AG20443 (cell line): ENCODE measurements at regions not wholly inside any gene's neighbourhood (a gene's known extent, or its start where the extent isn't known, plus 50 kb on each side); places are given as distances from the start of the nearest gene placed in this dataset.

Source experiments
- DNase-seq: peaks from one replicate; pipeline ENCODE4 v3.0.0; 2012; ENCODE audit warnings: low spot score, mixed read lengths

- no peak for DNase-seq
These were observed 717.3 kb downstream of the MRPL39 start for GRCh38 chr21:24890021-24890420.

GRCh38 chr21:24881506-24881905 lies 725.8 kb downstream of the MRPL39 start:
- DNase-seq: no peak

GRCh38 chr21:24870633-24871032 lies 736.6 kb downstream of the MRPL39 start:
- DNase-seq: no peak

- no peak for DNase-seq
These were observed 737.4 kb downstream of the MRPL39 start for GRCh38 chr21:24869862-24870261.

GRCh38 chr21:24868117-24868516 lies 739.2 kb downstream of the MRPL39 start:
- no peak for DNase-seq

GRCh38 chr21:24861471-24861870 lies 745.8 kb downstream of the MRPL39 start:
- DNase-seq: no peak

- DNase-seq: no peak
These were observed 751.0 kb downstream of the MRPL39 start for GRCh38 chr21:24856326-24856725.

GRCh38 chr21:24852610-24853195 lies 754.6 kb downstream of the MRPL39 start:
- DNase-seq: no peak

- DNase-seq: no peak
These were observed 757.2 kb downstream of the MRPL39 start for GRCh38 chr21:24850121-24850520.

GRCh38 chr21:24844671-24845070 lies 762.6 kb downstream of the MRPL39 start:
- DNase-seq: no peak

GRCh38 chr21:24840287-24840686 lies 767.0 kb downstream of the MRPL39 start:
- no peak for DNase-seq

GRCh38 chr21:24832961-24833360 lies 774.3 kb downstream of the MRPL39 start:
- no peak for DNase-seq

GRCh38 chr21:24829397-24829796 lies 777.9 kb downstream of the MRPL39 start:
- DNase-seq: no peak

GRCh38 chr21:24826822-24827221 lies 780.5 kb downstream of the MRPL39 start:
- no peak for DNase-seq

GRCh38 chr21:24825348-24825747 lies 781.9 kb downstream of the MRPL39 start:
- DNase-seq: no peak

GRCh38 chr21:24824209-24824608 lies 783.1 kb downstream of the MRPL39 start:
- no peak for DNase-seq

GRCh38 chr21:24823247-24823646 lies 784.0 kb downstream of the MRPL39 start:
- DNase-seq: no peak

- DNase-seq: no peak
These were observed 822.2 kb downstream of the MRPL39 start for GRCh38 chr21:24785033-24785432.

GRCh38 chr21:24781146-24781545 lies 826.1 kb downstream of the MRPL39 start:
- DNase-seq: no peak

GRCh38 chr21:24759348-24760075 lies 847.8 kb downstream of the MRPL39 start:
- DNase-seq: no peak

- DNase-seq: no peak
These were observed 869.2 kb downstream of the MRPL39 start for GRCh38 chr21:24738063-24738462.

- DNase-seq: no peak
These were observed 869.9 kb downstream of the MRPL39 start for GRCh38 chr21:24737296-24737850.

- no peak for DNase-seq
These were observed 876.6 kb downstream of the MRPL39 start for GRCh38 chr21:24730661-24731060.

- no peak for DNase-seq
These were observed 877.7 kb downstream of the MRPL39 start for GRCh38 chr21:24729568-24729967.
